A673 (cell line): ENCODE measurements at regions not wholly inside any gene's neighbourhood (a gene's known extent, or its start where the extent isn't known, plus 50 kb on each side); places are given as distances from the start of the nearest gene placed in this dataset.
"Not testable (repeated sequence)": the region's sequence is repeated elsewhere in the genome, so short reads cannot be mapped to it uniquely, and the experiment has no call there.

Experiments
- BruUV-seq: library from RNA; stranded (reverse); fragments of 400-500 nt; replicated peaks from 2 replicates; lab custom pipeline; 2021; lab: Mats Ljungman, UMichigan
- CTCF ChIA-PET: fragments of 300-600 bp; sonication (Branson Sonifier 250); formaldehyde crosslinking; loops from one replicate; lab custom pipeline; 2022; ENCODE audit warnings: antibody characterized with exemption; lab: Charles Lee
- POLR2A ChIA-PET: fragments of 300-600 bp; sonication (Branson Sonifier 250); formaldehyde crosslinking; loops from one replicate; lab custom pipeline; 2022; ENCODE audit warnings: antibody characterized with exemption; ENCODE audit not compliant: low non-redundant PET; lab: Charles Lee
- DNase-seq: peaks from one replicate; pipeline ENCODE4 v3.0.0-alpha.2; 2015; ENCODE audit warnings: low spot score
- H3K27ac ChIP-seq: fragments of 200-600 bp; sonication (generic); 2 replicates; pipeline ENCODE4 v1.5.1; 2016; ENCODE audit warnings: mixed run types, low read depth, mild to moderate bottlenecking, mixed read lengths, antibody characterized with exemption, low read length; ENCODE audit not compliant: poor library complexity, severe bottlenecking
- H3K27me3 ChIP-seq: fragments of 200-600 bp; sonication (generic); replicated peaks from 2 replicates; pipeline ENCODE4 v1.6.1; 2017; ENCODE audit warnings: mixed run types, low read depth, mild to moderate bottlenecking, mixed read lengths, antibody characterized with exemption, low read length; ENCODE audit not compliant: insufficient read depth, poor library complexity
- H3K36me3 ChIP-seq: fragments of 200-600 bp; sonication (generic); 2 replicates; pipeline ENCODE4 v1.6.1; 2016; ENCODE audit warnings: mixed run types, mild to moderate bottlenecking, mixed read lengths, antibody characterized with exemption, low read length; ENCODE audit not compliant: insufficient read depth, poor library complexity, severe bottlenecking
- H3K4me1 ChIP-seq: fragments of 200-600 bp; sonication (generic); 2 replicates; pipeline ENCODE4 v1.6.1; 2017; ENCODE audit warnings: mixed run types, mild to moderate bottlenecking, mixed read lengths, antibody characterized with exemption, low read length; ENCODE audit not compliant: insufficient read depth, poor library complexity, severe bottlenecking
- H3K4me3 ChIP-seq: fragments of 200-600 bp; sonication (generic); 2 replicates; pipeline ENCODE4 v1.5.1; 2016; ENCODE audit warnings: low read depth, mixed run types, mild to moderate bottlenecking, mixed read lengths, low read length; ENCODE audit not compliant: poor library complexity, severe bottlenecking
- H3K9me3 ChIP-seq: fragments of 200-600 bp; sonication (generic); 2 replicates; pipeline ENCODE4 v1.6.1; 2016; ENCODE audit warnings: mixed run types, low read depth, mild to moderate bottlenecking, mixed read lengths, antibody characterized with exemption, low read length; ENCODE audit not compliant: poor library complexity, severe bottlenecking
- EZH2 ChIP-seq: fragments of 200-600 bp; sonication (generic); IDR thresholded peaks from 2 replicates; pipeline ENCODE4 v1.6.1; 2017; ENCODE audit warnings: borderline replicate concordance, low read depth, mild to moderate bottlenecking, mixed read lengths, antibody characterized with exemption, low read length; ENCODE audit not compliant: poor library complexity, severe bottlenecking
- intact Hi-C: fragments of 100-400 bp; cut with micrococcal nuclease; formaldehyde crosslinking; loops from one replicate; pipeline ENCODE4 v1.10.0; 2022; ENCODE audit not compliant: unreplicated experiment
- TF ChIP-seq, protein P1 (sequence below): fragments of 300-800, 200-600 bp; sonication (generic); conservative IDR thresholded peaks from 2 replicates; pipeline ENCODE4 v1.5.1; 2017; ENCODE audit warnings: low read depth, mild to moderate bottlenecking, antibody characterized with exemption, low read length, moderate library complexity, mixed read lengths

DNA sequence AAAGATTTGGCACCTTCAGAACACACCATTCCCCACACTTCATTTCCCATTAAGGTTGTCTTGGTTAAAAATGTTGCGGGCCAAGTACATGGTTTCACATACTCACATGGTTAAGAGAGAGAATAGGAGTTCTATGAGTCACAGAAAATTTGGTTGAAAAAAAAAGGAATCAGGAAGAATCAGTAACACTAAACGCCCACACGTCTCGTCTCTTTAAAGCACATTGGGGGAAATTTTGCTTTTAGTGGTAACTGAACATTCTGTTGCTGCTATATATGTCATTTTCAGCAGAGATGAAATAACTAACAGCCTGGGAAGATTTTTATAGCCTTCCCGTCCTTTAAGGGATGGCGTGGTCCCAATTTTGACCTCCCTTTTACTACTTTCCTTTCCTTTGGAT is 132.9 kb upstream of the ERG start:
- DNase-seq: peak; percentile 11
- ChIA-PET CTCF (no interaction called here), POLR2A (no interaction called here)
- no peaks in the 10 kb centered on the region for H3K4me1 ChIP-seq
- no peaks in the 10 kb centered on the region for H3K9me3 ChIP-seq
- intact Hi-C loops: no loop called here
- H3K4me3 ChIP-seq: no peak overlapping the region
- BruUV-seq: no TSS peak
- H3K27me3 ChIP-seq: peaks cover 14% of the 10 kb centered on the region
- no peak for TF ChIP-seq EZH2
- TF ChIP-seq, protein P1, sequence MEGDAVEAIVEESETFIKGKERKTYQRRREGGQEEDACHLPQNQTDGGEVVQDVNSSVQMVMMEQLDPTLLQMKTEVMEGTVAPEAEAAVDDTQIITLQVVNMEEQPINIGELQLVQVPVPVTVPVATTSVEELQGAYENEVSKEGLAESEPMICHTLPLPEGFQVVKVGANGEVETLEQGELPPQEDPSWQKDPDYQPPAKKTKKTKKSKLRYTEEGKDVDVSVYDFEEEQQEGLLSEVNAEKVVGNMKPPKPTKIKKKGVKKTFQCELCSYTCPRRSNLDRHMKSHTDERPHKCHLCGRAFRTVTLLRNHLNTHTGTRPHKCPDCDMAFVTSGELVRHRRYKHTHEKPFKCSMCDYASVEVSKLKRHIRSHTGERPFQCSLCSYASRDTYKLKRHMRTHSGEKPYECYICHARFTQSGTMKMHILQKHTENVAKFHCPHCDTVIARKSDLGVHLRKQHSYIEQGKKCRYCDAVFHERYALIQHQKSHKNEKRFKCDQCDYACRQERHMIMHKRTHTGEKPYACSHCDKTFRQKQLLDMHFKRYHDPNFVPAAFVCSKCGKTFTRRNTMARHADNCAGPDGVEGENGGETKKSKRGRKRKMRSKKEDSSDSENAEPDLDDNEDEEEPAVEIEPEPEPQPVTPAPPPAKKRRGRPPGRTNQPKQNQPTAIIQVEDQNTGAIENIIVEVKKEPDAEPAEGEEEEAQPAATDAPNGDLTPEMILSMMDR: no peak
- no peaks in the 10 kb centered on the region for H3K36me3 ChIP-seq
- H3K27ac ChIP-seq: no peak overlapping the region

GRCh38 chr21:38631676-38632075 is 133.4 kb upstream of the ERG start:
- Histone ChIP-seq H3K4me1 (no peaks in the 10 kb centered on the region), H3K9me3 (no peaks in the 10 kb centered on the region), H3K36me3 (no peaks in the 10 kb centered on the region), H3K27ac (no peak overlapping the region), H3K27me3 (peaks cover 14% of the 10 kb centered on the region), H3K4me3 (no peak overlapping the region)
- no peak for DNase-seq
- POLR2A ChIA-PET: no interaction called here
- intact Hi-C loops: no loop called here
- no peak for TF ChIP-seq EZH2
- TF ChIP-seq, protein P1: no peak
- CTCF ChIA-PET: no interaction called here
- BruUV-seq: no TSS peak

- DNase-seq: no peak
- H3K27ac ChIP-seq: no peak overlapping the region
- H3K4me1 ChIP-seq: no peaks in the 10 kb centered on the region
- peaks cover 3% of the 10 kb centered on the region for H3K27me3 ChIP-seq
- ChIA-PET CTCF (no interaction called here), POLR2A (no interaction called here)
- H3K9me3 ChIP-seq: no peaks in the 10 kb centered on the region
- BruUV-seq: no TSS peak
- H3K4me3 ChIP-seq: no peak overlapping the region
- intact Hi-C loops: no loop called here
- TF ChIP-seq EZH2: no peak
- H3K36me3 ChIP-seq: no peaks in the 10 kb centered on the region
Observed at GRCh38 chr21:38637161-38637560, 138.9 kb upstream of the ERG start.

- ChIA-PET POLR2A (no interaction called here), CTCF (no interaction called here)
- no peaks in the 10 kb centered on the region for H3K36me3 ChIP-seq
- no peak overlapping the region for H3K4me3 ChIP-seq
- no TSS peak for BruUV-seq
- DNase-seq: no peak
- no peak for TF ChIP-seq EZH2
- TF ChIP-seq, protein P1: no peak
- H3K4me1 ChIP-seq: no peaks in the 10 kb centered on the region
- H3K27me3 ChIP-seq: no peaks in the 10 kb centered on the region
- intact Hi-C loops: no loop called here
- no peak overlapping the region for H3K27ac ChIP-seq
- no peaks in the 10 kb centered on the region for H3K9me3 ChIP-seq
Observed at GRCh38 chr21:38639571-38640354, 141.5 kb upstream of the ERG start.

DNA sequence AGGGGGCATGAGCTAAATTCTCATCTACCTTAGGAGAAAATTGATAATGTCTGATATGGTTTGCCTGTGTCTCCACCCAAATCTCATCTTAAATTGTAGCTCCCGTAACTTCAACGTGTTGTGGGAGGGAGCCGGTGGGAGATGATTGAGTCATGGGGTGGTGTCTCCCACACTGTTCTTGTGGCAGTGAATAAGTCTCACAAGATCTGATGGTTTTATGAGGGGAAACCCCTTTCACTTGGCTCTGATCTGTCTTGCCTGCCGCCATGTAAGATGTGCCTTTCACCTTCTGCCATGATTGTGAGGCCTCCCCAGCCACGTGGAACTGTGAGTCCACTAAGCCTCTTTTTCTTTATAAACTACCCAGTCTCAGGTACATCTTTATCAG is 142.1 kb upstream of the ERG start:
- H3K4me1 ChIP-seq, H3K4me3 ChIP-seq, DNase-seq, CTCF ChIA-PET, intact Hi-C loops, BruUV-seq, H3K36me3 ChIP-seq, H3K9me3 ChIP-seq, POLR2A ChIA-PET, H3K27me3 ChIP-seq, H3K27ac ChIP-seq: not testable (repeated sequence)
